ENCODE measurements at regions not wholly inside any gene's neighbourhood (a gene's known extent, or its start where the extent isn't known, plus 50 kb on each side); places are given as distances from the start of the nearest gene placed in this dataset.

GRCh38 chr2:134142903-134143302 lies 111.0 kb upstream of the MGAT5 start:
- TF ChIP-seq CTCF (IDR thresholded peaks at IDR 0.05; ENCODE audit: low read length): no peak
- TF ChIP-seq EZH2 (IDR thresholded peaks at IDR 0.05; ENCODE audit: borderline replicate concordance, low read length): no peak
